GM12878 (cell line): ENCODE measurements at regions not wholly inside any gene's neighbourhood (a gene's known extent, or its start where the extent isn't known, plus 50 kb on each side); places are given as distances from the start of the nearest gene placed in this dataset.
A peak's percentile ranks its signal among the peaks of the same experiment; 100 is the strongest.

Experiments used
- DPF2 ChIP-seq: fragments of 450-650 bp; IDR thresholded peaks from 2 replicates; pipeline ENCODE4 v1.6.1; 2017; ENCODE audit warnings: mild to moderate bottlenecking
- GATAD2B ChIP-seq: fragments of 450-650 bp; conservative IDR thresholded peaks from 2 replicates; pipeline ENCODE4 v1.6.1; 2017; ENCODE audit warnings: low read depth, mild to moderate bottlenecking, moderate library complexity
- IRF3 ChIP-seq: fragments of 450-650 bp; IDR thresholded peaks from 2 replicates; pipeline ENCODE4 v1.6.1; 2014; ENCODE audit warnings: mild to moderate bottlenecking
- MTA2 ChIP-seq: fragments of 450-650 bp; IDR thresholded peaks from 2 replicates; pipeline ENCODE4 v1.6.1; 2016; ENCODE audit warnings: low read depth, mild to moderate bottlenecking, moderate library complexity
- POU2F2 ChIP-seq: IDR thresholded peaks from 3 replicates; pipeline ENCODE4 v1.6.1; 2011; ENCODE audit warnings: low read depth, mild to moderate bottlenecking, low read length, borderline replicate concordance
- RUNX3 ChIP-seq: IDR thresholded peaks from 2 replicates; pipeline ENCODE4 v1.6.1; 2012; ENCODE audit warnings: low read length, inconsistent platforms
- TBL1XR1 ChIP-seq: IDR thresholded peaks from 2 replicates; pipeline ENCODE4 v1.6.1; 2012; ENCODE audit warnings: low read depth, low read length, improper control_type of control experiment
- TF ChIP-seq, protein P1 (sequence below): fragments of 450-650 bp; formaldehyde crosslinking; IDR thresholded peaks from 2 replicates; pipeline ENCODE4 v1.5.0; 2022; ENCODE audit warnings: mild to moderate bottlenecking, missing genetic modification characterization
- TF ChIP-seq, protein P2 (sequence below): IDR thresholded peaks from 2 replicates; pipeline ENCODE4 v1.6.1; 2011; ENCODE audit warnings: mild to moderate bottlenecking, low read depth, low read length, moderate library complexity; ENCODE audit not compliant: insufficient replicate concordance

- TF ChIP-seq, protein P1, sequence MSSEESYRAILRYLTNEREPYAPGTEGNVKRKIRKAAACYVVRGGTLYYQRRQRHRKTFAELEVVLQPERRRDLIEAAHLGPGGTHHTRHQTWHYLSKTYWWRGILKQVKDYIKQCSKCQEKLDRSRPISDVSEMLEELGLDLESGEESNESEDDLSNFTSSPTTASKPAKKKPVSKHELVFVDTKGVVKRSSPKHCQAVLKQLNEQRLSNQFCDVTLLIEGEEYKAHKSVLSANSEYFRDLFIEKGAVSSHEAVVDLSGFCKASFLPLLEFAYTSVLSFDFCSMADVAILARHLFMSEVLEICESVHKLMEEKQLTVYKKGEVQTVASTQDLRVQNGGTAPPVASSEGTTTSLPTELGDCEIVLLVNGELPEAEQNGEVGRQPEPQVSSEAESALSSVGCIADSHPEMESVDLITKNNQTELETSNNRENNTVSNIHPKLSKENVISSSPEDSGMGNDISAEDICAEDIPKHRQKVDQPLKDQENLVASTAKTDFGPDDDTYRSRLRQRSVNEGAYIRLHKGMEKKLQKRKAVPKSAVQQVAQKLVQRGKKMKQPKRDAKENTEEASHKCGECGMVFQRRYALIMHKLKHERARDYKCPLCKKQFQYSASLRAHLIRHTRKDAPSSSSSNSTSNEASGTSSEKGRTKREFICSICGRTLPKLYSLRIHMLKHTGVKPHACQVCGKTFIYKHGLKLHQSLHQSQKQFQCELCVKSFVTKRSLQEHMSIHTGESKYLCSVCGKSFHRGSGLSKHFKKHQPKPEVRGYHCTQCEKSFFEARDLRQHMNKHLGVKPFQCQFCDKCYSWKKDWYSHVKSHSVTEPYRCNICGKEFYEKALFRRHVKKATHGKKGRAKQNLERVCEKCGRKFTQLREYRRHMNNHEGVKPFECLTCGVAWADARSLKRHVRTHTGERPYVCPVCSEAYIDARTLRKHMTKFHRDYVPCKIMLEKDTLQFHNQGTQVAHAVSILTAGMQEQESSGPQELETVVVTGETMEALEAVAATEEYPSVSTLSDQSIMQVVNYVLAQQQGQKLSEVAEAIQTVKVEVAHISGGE (CRISPR knock-in tag) = no peak
- TF ChIP-seq MTA2 (peak; percentile 50; the same call in 1 of the 2 replicates), DPF2 (0 out of 2 replicates have a peak, but pooled peaks have one; percentile 35), GATAD2B (no peak), IRF3 (no peak), TBL1XR1 (no peak), POU2F2 (peak; percentile 54; the same call in 1 of the 3 replicates), RUNX3 (peak; percentile 30; the same call in 1 of the 2 replicates)
- TF ChIP-seq, protein P2, sequence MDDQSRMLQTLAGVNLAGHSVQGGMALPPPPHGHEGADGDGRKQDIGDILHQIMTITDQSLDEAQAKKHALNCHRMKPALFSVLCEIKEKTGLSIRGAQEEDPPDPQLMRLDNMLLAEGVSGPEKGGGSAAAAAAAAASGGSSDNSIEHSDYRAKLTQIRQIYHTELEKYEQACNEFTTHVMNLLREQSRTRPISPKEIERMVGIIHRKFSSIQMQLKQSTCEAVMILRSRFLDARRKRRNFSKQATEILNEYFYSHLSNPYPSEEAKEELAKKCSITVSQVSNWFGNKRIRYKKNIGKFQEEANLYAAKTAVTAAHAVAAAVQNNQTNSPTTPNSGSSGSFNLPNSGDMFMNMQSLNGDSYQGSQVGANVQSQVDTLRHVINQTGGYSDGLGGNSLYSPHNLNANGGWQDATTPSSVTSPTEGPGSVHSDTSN = no peak
- TF ChIP-seq, all 136 proteins: peak for 7
Observed at GRCh38 chr2:75892490-75892889, 181.8 kb upstream of the GCFC2 start (continued).
